ENCODE measurements at regions not wholly inside any gene's neighbourhood (a gene's known extent, or its start where the extent isn't known, plus 50 kb on each side); places are given as distances from the start of the nearest gene placed in this dataset.
"Not testable (repeated sequence)": the region's sequence is repeated elsewhere in the genome, so short reads cannot be mapped to it uniquely, and the experiment has no call there.

GRCh38 chr2:211157211-211157610 lies 600.8 kb downstream of the CPS1 start:
- no peak for DNase-seq

- peak; percentile 35 to 85 for DNase-seq
Measured at GRCh38 chr2:211157856-211158463, 601.6 kb downstream of the CPS1 start.

- DNase-seq, result no peak
Measured at GRCh38 chr2:211159972-211160371, 603.6 kb downstream of the CPS1 start.

- no peak for DNase-seq
Measured at GRCh38 chr2:211161236-211161635, 604.8 kb downstream of the CPS1 start.

GRCh38 chr2:211162911-211163310 lies 606.5 kb downstream of the CPS1 start:
- no peak for DNase-seq

GRCh38 chr2:211170843-211171242 lies 614.4 kb downstream of the CPS1 start:
- no peak for DNase-seq

- no peak for DNase-seq
Measured at GRCh38 chr2:211174021-211174420, 617.6 kb downstream of the CPS1 start.

- no peak for DNase-seq
Measured at GRCh38 chr2:211174631-211175030, 618.2 kb downstream of the CPS1 start.

- DNase-seq, result no peak
Measured at GRCh38 chr2:211175956-211176355, 619.6 kb downstream of the CPS1 start.

- DNase-seq, result no peak
Measured at GRCh38 chr2:211176514-211177141, 620.2 kb downstream of the CPS1 start.

- no peak for DNase-seq
Measured at GRCh38 chr2:211181626-211182025, 625.2 kb downstream of the CPS1 start.

GRCh38 chr2:211187602-211188001 lies 631.2 kb downstream of the CPS1 start:
- no peak for DNase-seq

- no peak for DNase-seq
Measured at GRCh38 chr2:211203986-211204385, 647.6 kb downstream of the CPS1 start.

GRCh38 chr2:211204456-211204855 lies 648.1 kb downstream of the CPS1 start:
- no peak for DNase-seq

GRCh38 chr2:211204902-211205301 lies 648.5 kb downstream of the CPS1 start:
- DNase-seq, result no peak

- no peak for DNase-seq
Measured at GRCh38 chr2:211205358-211205757, 649.0 kb downstream of the CPS1 start.

GRCh38 chr2:211205836-211206235 lies 649.4 kb downstream of the CPS1 start:
- DNase-seq, result no peak

GRCh38 chr2:211216221-211216620 lies 659.8 kb downstream of the CPS1 start:
- DNase-seq, result no peak

GRCh38 chr2:211219548-211219947 lies 663.1 kb downstream of the CPS1 start:
- DNase-seq, result not testable (repeated sequence)

GRCh38 chr2:211225784-211226183 lies 669.4 kb downstream of the CPS1 start:
- DNase-seq, result no peak

GRCh38 chr2:211228559-211228958 lies 672.2 kb downstream of the CPS1 start:
- no peak for DNase-seq

- DNase-seq, result no peak
Measured at GRCh38 chr2:211237586-211238275, 681.3 kb downstream of the CPS1 start.

GRCh38 chr2:211241891-211242290 lies 685.5 kb downstream of the CPS1 start:
- DNase-seq, result no peak

GRCh38 chr2:211247751-211248150 lies 691.4 kb downstream of the CPS1 start:
- DNase-seq, result no peak
